Muscle layer of duodenum (tissue), 2 donors: ENCODE measurements at regions not wholly inside any gene's neighbourhood (a gene's known extent, or its start where the extent isn't known, plus 50 kb on each side); places are given as distances from the start of the nearest gene placed in this dataset.
"Not testable (repeated sequence)": the region's sequence is repeated elsewhere in the genome, so short reads cannot be mapped to it uniquely, and the experiment has no call there.

Source experiments
- H3K27ac ChIP-seq: one replicate; pipeline ENCODE4 v1.7.0; 2013; ENCODE audit warnings: mild to moderate bottlenecking, low read length
- H3K27me3 ChIP-seq: one replicate; pipeline ENCODE4 v1.7.0; 2013; ENCODE audit warnings: low read depth, mild to moderate bottlenecking, control low read depth, low read length
- H3K36me3 ChIP-seq, 2 donors: one replicate each; pipeline ENCODE4 v1.7.0; 2013; ENCODE audit warnings: low read length in 2 of 2, control low read depth in 1 of 2, mild to moderate bottlenecking in 1 of 2; ENCODE audit not compliant: insufficient read depth in 2 of 2, control insufficient read depth in 1 of 2
- H3K4me1 ChIP-seq, 2 donors: one replicate each; pipeline ENCODE4 v1.7.0; 2013; ENCODE audit warnings: low read length in 2 of 2, mild to moderate bottlenecking in 2 of 2, control low read depth in 1 of 2, moderate library complexity in 1 of 2; ENCODE audit not compliant: insufficient read depth in 2 of 2, control insufficient read depth in 1 of 2
- H3K4me3 ChIP-seq, 2 donors: one replicate each; pipeline ENCODE4 v1.7.0; 2013; ENCODE audit warnings: low read length in 2 of 2, low read depth in 1 of 2, mild to moderate bottlenecking in 1 of 2
- H3K9me3 ChIP-seq, 2 donors: one replicate each; pipeline ENCODE4 v1.7.0; 2013; ENCODE audit warnings: low read length in 2 of 2, control low read depth in 1 of 2, mild to moderate bottlenecking in 1 of 2; ENCODE audit not compliant: control insufficient read depth in 1 of 2
- donor health status: healthy.

GRCh38 chr3:127038923-127039581, 56.1 kb downstream of the PLXNA1 start:
- Histone ChIP-seq H3K27ac (no peak overlapping the region), H3K4me1 (no peaks in the 10 kb centered on the region), H3K36me3 (peaks cover 0 to 5% of the 10 kb centered on the region in 2 donors), H3K9me3 (no peaks in the 10 kb centered on the region), H3K27me3 (no peaks in the 10 kb centered on the region), H3K4me3 (no peak overlapping the region)

DNA sequence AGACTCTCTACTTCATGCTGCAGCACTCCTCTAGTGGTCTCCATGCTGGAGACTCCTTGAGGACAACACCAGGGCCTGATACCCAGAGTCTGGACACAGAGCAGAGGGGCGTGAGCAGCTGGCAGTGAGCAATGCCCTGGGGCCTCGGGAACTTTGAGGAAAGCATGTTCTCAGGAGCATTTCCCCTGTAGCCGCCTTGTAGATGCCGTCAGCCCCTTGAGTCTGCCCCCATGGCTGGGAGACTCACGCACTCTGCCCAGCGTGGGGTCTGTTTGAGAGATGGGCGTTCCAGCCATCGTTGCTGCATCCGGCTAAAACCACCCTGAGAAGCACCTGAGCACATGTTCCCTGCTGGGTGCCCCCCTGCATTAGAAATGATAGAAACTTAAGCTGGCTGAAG, 56.8 kb downstream of the PLXNA1 start:
- no peaks in the 10 kb centered on the region for H3K9me3 ChIP-seq
- no peaks in the 10 kb centered on the region for H3K4me1 ChIP-seq
- no peak overlapping the region for H3K27ac ChIP-seq
- no peaks in the 10 kb centered on the region for H3K36me3 ChIP-seq
- H3K4me3 ChIP-seq, result no peak overlapping the region
- H3K27me3 ChIP-seq, result no peaks in the 10 kb centered on the region

DNA sequence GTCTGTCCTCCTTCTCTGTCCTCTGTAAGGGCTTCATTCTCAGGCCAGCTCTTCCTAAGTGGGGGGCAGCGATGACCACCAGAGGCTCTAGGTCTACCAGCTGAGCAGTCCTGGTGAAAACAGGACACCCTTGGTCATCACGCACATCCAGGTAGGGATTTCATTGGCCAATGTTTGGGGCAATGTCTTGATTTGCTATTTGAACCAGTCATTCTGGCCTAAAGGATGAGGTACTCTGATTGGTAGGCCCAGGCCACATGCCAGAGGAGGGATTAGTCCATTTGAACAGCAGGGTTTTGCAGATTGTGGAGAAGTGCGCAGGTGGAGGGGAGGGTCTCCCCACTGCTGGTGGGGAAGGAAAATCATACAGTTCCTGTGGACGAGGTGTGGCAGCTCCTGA, 57.3 kb downstream of the PLXNA1 start:
- Histone ChIP-seq H3K4me1 (no peaks in the 10 kb centered on the region), H3K36me3 (no peaks in the 10 kb centered on the region), H3K27me3 (no peaks in the 10 kb centered on the region), H3K27ac (no peak overlapping the region), H3K9me3 (no peaks in the 10 kb centered on the region), H3K4me3 (no peak overlapping the region)

GRCh38 chr3:127041264-127041820, 58.4 kb downstream of the PLXNA1 start:
- Histone ChIP-seq H3K4me3 (no peak overlapping the region), H3K4me1 (no peaks in the 10 kb centered on the region), H3K27me3 (no peaks in the 10 kb centered on the region), H3K9me3 (no peaks in the 10 kb centered on the region), H3K27ac (no peak overlapping the region), H3K36me3 (no peaks in the 10 kb centered on the region)

DNA sequence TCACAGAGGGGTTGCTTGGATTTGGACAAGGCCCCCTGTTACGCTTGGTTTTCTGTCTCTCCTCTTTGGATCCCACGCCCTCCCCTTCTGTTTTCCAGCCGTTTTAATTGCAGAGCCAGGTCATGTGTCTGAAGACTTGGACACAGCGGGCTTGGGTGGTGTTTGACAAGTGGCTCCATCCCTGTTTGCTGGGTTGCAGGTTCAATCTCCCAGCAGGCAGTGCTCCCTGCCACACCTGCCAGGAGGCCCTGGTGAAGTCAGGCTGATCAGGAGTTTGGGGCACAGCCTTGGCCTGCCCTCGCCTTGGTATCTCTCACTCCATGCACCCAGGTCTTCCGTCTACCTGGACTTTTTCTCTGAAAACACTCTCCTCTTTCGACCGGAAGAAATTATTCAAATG, 59.0 kb downstream of the PLXNA1 start:
- H3K4me3 ChIP-seq, result no peak overlapping the region
- H3K27ac ChIP-seq, result no peak overlapping the region
- no peaks in the 10 kb centered on the region for H3K9me3 ChIP-seq
- no peaks in the 10 kb centered on the region for H3K27me3 ChIP-seq
- H3K36me3 ChIP-seq, result no peaks in the 10 kb centered on the region
- H3K4me1 ChIP-seq, result no peaks in the 10 kb centered on the region

GRCh38 chr3:127042634-127043033, 59.7 kb downstream of the PLXNA1 start:
- Histone ChIP-seq H3K36me3 (no peaks in the 10 kb centered on the region), H3K4me1 (no peaks in the 10 kb centered on the region), H3K27me3 (no peaks in the 10 kb centered on the region), H3K4me3 (no peak overlapping the region), H3K27ac (no peak overlapping the region), H3K9me3 (no peaks in the 10 kb centered on the region)

- H3K4me1 ChIP-seq, result no peaks in the 10 kb centered on the region
- no peak overlapping the region for H3K27ac ChIP-seq
- H3K36me3 ChIP-seq, result no peaks in the 10 kb centered on the region
- H3K9me3 ChIP-seq, result peaks cover 0 to under 1% of the 10 kb centered on the region in 2 donors
- H3K27me3 ChIP-seq, result no peaks in the 10 kb centered on the region
- no peak overlapping the region for H3K4me3 ChIP-seq
Observed at GRCh38 chr3:127043041-127043641, 60.2 kb downstream of the PLXNA1 start.

- Histone ChIP-seq H3K4me1 (no peaks in the 10 kb centered on the region), H3K27ac (no peak overlapping the region), H3K27me3 (no peaks in the 10 kb centered on the region), H3K9me3 (peaks cover 0 to 3% of the 10 kb centered on the region in 2 donors), H3K4me3 (no peak overlapping the region), H3K36me3 (no peaks in the 10 kb centered on the region)
Observed at GRCh38 chr3:127043731-127044510, 61.0 kb downstream of the PLXNA1 start.

DNA sequence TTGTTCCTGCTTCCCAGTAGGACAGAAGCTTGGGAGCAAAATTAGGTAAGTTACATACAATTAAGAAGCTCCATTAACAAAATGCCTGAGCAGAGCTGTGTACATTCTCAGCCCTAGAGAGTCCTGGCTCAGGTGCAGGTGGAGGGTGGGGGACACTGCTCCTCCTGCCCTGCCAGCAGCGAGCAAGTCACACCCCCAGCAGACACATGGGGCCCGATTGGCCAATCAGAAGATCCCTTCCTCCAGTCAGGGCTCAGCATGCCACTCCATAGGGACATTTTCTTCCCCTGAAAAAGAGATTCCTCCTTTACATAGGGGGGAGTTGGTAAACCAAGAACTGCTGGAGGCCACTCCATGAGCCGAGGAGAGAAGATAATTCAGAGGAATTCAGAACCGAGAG, 62.1 kb downstream of the PLXNA1 start:
- Histone ChIP-seq H3K4me1 (no peaks in the 10 kb centered on the region), H3K36me3 (no peaks in the 10 kb centered on the region), H3K4me3 (no peak overlapping the region), H3K27me3 (no peaks in the 10 kb centered on the region), H3K27ac (no peak overlapping the region), H3K9me3 (peaks cover 0 to 9% of the 10 kb centered on the region in 2 donors)

DNA sequence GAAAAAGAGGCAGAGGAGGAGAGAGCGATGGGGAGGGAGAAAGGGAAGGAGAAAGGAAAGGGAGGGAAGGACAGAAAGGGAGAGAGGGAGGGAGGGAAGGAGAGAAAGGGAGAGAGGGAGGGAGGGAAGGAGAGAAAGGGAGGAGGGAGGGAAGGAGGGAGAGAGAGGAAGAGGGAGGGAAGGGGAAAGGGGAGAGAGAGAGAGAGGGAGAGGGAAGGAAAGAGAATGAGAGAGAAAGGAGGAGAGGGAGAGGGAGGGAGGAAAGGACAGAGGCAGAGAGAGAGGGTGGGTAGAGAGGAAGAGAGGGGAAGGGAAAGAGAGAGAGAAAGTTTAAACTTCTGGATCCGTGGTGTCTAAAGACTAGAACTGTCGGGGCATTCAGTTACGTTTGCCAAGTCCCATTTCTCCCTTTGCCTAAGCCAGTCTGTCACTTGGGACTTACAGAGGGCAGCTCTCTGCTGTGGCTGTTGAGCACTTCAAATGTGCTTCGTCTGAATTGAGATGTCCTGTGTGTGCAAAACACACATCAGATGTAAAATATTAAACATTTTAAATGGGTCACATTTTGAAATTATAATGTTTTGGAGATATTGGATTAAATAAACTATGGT, 62.6 kb downstream of the PLXNA1 start:
- H3K9me3 ChIP-seq, result peaks cover 0 to 10% of the 10 kb centered on the region in 2 donors
- no peak overlapping the region for H3K4me3 ChIP-seq
- H3K27ac ChIP-seq, result no peak overlapping the region
- no peaks in the 10 kb centered on the region for H3K36me3 ChIP-seq
- H3K4me1 ChIP-seq, result no peaks in the 10 kb centered on the region
- no peaks in the 10 kb centered on the region for H3K27me3 ChIP-seq

- H3K36me3 ChIP-seq, H3K27me3 ChIP-seq, H3K4me3 ChIP-seq, H3K27ac ChIP-seq, H3K4me1 ChIP-seq: not testable (repeated sequence)
- peaks cover 0 to 10% of the 10 kb centered on the region in 2 donors for H3K9me3 ChIP-seq
Observed at GRCh38 chr3:127046690-127047089, 63.8 kb downstream of the PLXNA1 start.
